HCT116 (cell line): ENCODE measurements at regions not wholly inside any gene's neighbourhood (a gene's known extent, or its start where the extent isn't known, plus 50 kb on each side); places are given as distances from the start of the nearest gene placed in this dataset.

ENCODE experiments used
- ATAC-seq: fragments of 200-7000 bp; cut with Tn5 transposase; 2 replicates; pipeline ENCODE4 v1.9.1; 2020; ENCODE audit warnings: mild to moderate bottlenecking, moderate library complexity
- BruUV-seq: library from RNA; stranded (reverse); fragments of 400-500 nt; replicated peaks from 2 replicates; lab custom pipeline; 2021; lab: Mats Ljungman, UMichigan
- CTCF ChIA-PET: fragments of 300-600 bp; sonication (Branson Sonifier 250); formaldehyde crosslinking; loops from one replicate; lab custom pipeline; 2021; ENCODE audit warnings: antibody characterized with exemption; lab: Charles Lee
- POLR2A ChIA-PET: fragments of 300-600, 350-600 bp; sonication (Branson Sonifier 250); formaldehyde crosslinking; loops from one replicate; lab custom pipeline; 2021; ENCODE audit warnings: antibody characterized with exemption; lab: Charles Lee
- RAD21 ChIA-PET, 2 experiments: fragments of 300-600 bp; sonication (Branson Sonifier 250); formaldehyde crosslinking; loops; one replicate each; lab custom pipeline; 2023; ENCODE audit warnings: low total read pairs in 2 of 2; ENCODE audit not compliant: uncharacterized antibody in 2 of 2, unreplicated experiment in 2 of 2, low non-redundant PET in 1 of 2; lab: Charles Lee
- DNase-seq: peaks from one replicate; pipeline ENCODE4 v3.0.0-alpha.2; 2010; ENCODE audit warnings: low read depth, low spot score
- H2AFZ ChIP-seq: fragments of 200-600 bp; shearing (Covaris generic), sonication (generic); 2 replicates; pipeline ENCODE4 v1.6.1; 2017; ENCODE audit warnings: low read depth, mixed run types, mixed read lengths, antibody characterized with exemption, low read length; ENCODE audit not compliant: poor library complexity, severe bottlenecking
- H3K27ac ChIP-seq: 2 replicates; pipeline ENCODE4 v1.5.1; 2012; ENCODE audit warnings: low read depth, low read length
- H3K27me3 ChIP-seq: fragments of 200-600 bp; sonication (generic); 2 replicates; pipeline ENCODE4 v1.6.1; 2016; ENCODE audit warnings: mixed run types, low read length, mixed read lengths; ENCODE audit not compliant: insufficient read depth
- H3K36me3 ChIP-seq, 2 experiments: fragments of 200-500 bp in 1 of 2; fragments of 200-600 bp in 1 of 2; sonication (Bioruptor generic) in 1 of 2; sonication (generic) in 1 of 2; 2 replicates each; pipeline versions ENCODE4 v1.5.1 to v1.6.1; 2014 to 2016; ENCODE audit warnings: low read length in 2 of 2, inconsistent platforms in 1 of 2, mixed read lengths in 1 of 2, mixed run types in 1 of 2; ENCODE audit not compliant: insufficient read depth in 2 of 2, control insufficient read depth in 1 of 2
- H3K4me1 ChIP-seq, 2 experiments: fragments of 200-600 bp in 1 of 2; sonication (generic) in 1 of 2; 2 replicates each; pipeline versions ENCODE4 v1.5.1 to v1.6.1; 2012 to 2017; ENCODE audit warnings: low read length in 2 of 2, inconsistent platforms in 1 of 2, mild to moderate bottlenecking in 1 of 2, mixed read lengths in 1 of 2, mixed run types in 1 of 2, moderate library complexity in 1 of 2; ENCODE audit not compliant: insufficient read depth in 2 of 2, control insufficient read depth in 1 of 2
- H3K4me2 ChIP-seq: fragments of 200-600 bp; sonication (generic); 2 replicates; pipeline ENCODE4 v1.6.1; 2017; ENCODE audit warnings: mixed run types, low read length, mixed read lengths
- H3K4me3 ChIP-seq, 2 experiments: fragments of 200-600 bp in 1 of 2; sonication (generic) in 1 of 2; replicated peaks in 1 of 2; 2 replicates each; pipeline ENCODE4 v1.5.1; 2011 to 2016; ENCODE audit warnings: low read length in 2 of 2, control low read depth in 1 of 2, low read depth in 1 of 2, mild to moderate bottlenecking in 1 of 2, mixed read lengths in 1 of 2, mixed run types in 1 of 2
- H3K79me2 ChIP-seq: fragments of 200-600 bp; sonication (generic); 2 replicates; pipeline ENCODE4 v1.6.1; 2017; ENCODE audit warnings: mild to moderate bottlenecking, mixed run types, low read length, moderate library complexity, mixed read lengths; ENCODE audit not compliant: insufficient read depth
- H3K9ac ChIP-seq: fragments of 200-600 bp; sonication (generic); 2 replicates; pipeline ENCODE4 v1.6.1; 2016; ENCODE audit warnings: low read length, mixed read lengths
- H3K9me2 ChIP-seq: fragments of 200-600 bp; sonication (generic), shearing (Covaris generic); 2 replicates; pipeline ENCODE4 v1.6.1; 2017; ENCODE audit warnings: mixed run types, mild to moderate bottlenecking, moderate library complexity; ENCODE audit not compliant: insufficient read depth
- H3K9me3 ChIP-seq, 2 experiments: fragments of 200-500 bp in 1 of 2; fragments of 200-600 bp in 1 of 2; sonication (Bioruptor generic) in 1 of 2; sonication (generic) in 1 of 2; 2 replicates each; pipeline ENCODE4 v1.6.1; 2014 to 2017; ENCODE audit warnings: low read length in 2 of 2, mixed read lengths in 2 of 2, inconsistent platforms in 1 of 2, low read depth in 1 of 2, mild to moderate bottlenecking in 1 of 2, mixed run types in 1 of 2, moderate library complexity in 1 of 2; ENCODE audit not compliant: control insufficient read depth in 1 of 2, insufficient read depth in 1 of 2
- H4K20me1 ChIP-seq: fragments of 200-600 bp; sonication (generic), shearing (Covaris generic); 2 replicates; pipeline ENCODE4 v1.6.1; 2017; ENCODE audit warnings: mixed run types, mild to moderate bottlenecking, moderate library complexity; ENCODE audit not compliant: insufficient read depth
- CBX3 ChIP-seq: IDR thresholded peaks from 2 replicates; pipeline ENCODE4 v1.6.1; 2012; ENCODE audit warnings: low read depth
- CEBPB ChIP-seq: IDR thresholded peaks from 2 replicates; pipeline ENCODE4 v1.6.1; 2012; ENCODE audit warnings: low read depth
- CTCF ChIP-seq, 3 experiments: fragments of 200-600 bp in 1 of 3; sonication (generic) in 1 of 3; IDR thresholded peaks in 2 of 3; conservative IDR thresholded peaks in 1 of 3; 2 replicates each; pipeline ENCODE4 v1.5.1; 2012 to 2017; ENCODE audit warnings: low read depth in 2 of 3, low read length in 2 of 3, antibody characterized with exemption in 1 of 3, borderline replicate concordance in 1 of 3, control low read depth in 1 of 3, mild to moderate bottlenecking in 1 of 3, mixed read lengths in 1 of 3, mixed run types in 1 of 3, moderate library complexity in 1 of 3; ENCODE audit not compliant: insufficient read depth in 1 of 3
- ELF1 ChIP-seq: IDR thresholded peaks from 2 replicates; pipeline ENCODE4 v1.6.1; 2012; ENCODE audit warnings: low read depth, borderline replicate concordance
- EZH2 ChIP-seq: fragments of 200-600 bp; sonication (generic); IDR thresholded peaks from 2 replicates; pipeline ENCODE4 v1.6.1; 2017; ENCODE audit warnings: antibody characterized with exemption, mixed run types
- EZH2phosphoT487 ChIP-seq: fragments of 200-600 bp; IDR thresholded peaks from 2 replicates; pipeline ENCODE4 v1.6.1; 2018; ENCODE audit warnings: antibody characterized with exemption, borderline replicate concordance
- FOSL1 ChIP-seq: IDR thresholded peaks from 2 replicates; pipeline ENCODE4 v1.6.1; 2012; ENCODE audit warnings: low read depth
- JUND ChIP-seq: IDR thresholded peaks from 2 replicates; pipeline ENCODE4 v1.6.1; 2012
- TCF7L2 ChIP-seq: IDR thresholded peaks from 2 replicates; pipeline ENCODE4 v1.7.0; 2011; ENCODE audit warnings: borderline replicate concordance, inconsistent platforms; ENCODE audit not compliant: insufficient read depth, insufficient read length; ENCODE audit errors: extremely low read depth
- intact Hi-C: fragments of 100-400 bp; cut with micrococcal nuclease; formaldehyde crosslinking; loops from 2 replicates; pipeline ENCODE4 v1.10.0; 2022
- TF ChIP-seq, protein P1 (sequence below): IDR thresholded peaks from 2 replicates; pipeline ENCODE4 v1.6.1; 2012

DNA sequence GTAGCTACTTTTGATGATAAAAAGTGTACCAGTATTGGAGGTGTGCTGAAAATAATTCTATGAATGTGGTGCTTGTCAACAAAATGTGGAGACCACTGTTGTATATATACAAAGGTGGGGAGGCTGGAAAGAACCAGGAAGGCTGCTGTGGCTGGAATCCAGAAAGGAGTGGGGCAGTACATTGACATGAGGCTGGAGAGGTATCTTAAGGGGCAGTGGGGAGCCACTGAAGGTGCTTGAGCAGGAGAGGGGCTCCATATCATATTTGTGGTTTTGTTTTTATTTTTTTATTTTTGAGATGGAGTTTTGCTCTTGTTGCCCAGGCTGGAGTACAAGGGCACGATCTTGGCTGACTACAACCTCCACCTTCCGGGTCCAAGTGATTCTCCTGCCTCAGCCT, 87.9 kb upstream of the NEURL1B start:
- DNase-seq = no peak

More for the DNA sequence above, 87.9 kb upstream of the NEURL1B start:
- TF ChIP-seq EZH2phosphoT487 = no peak
- no peak for TF ChIP-seq JUND
- no peak for TF ChIP-seq ELF1
- TF ChIP-seq CBX3 = no peak
- no peak for TF ChIP-seq CTCF (IDR thresholded peaks at IDR 0.05 in 2 of 3, conservative IDR thresholded peaks at IDR 0.05 in 1 of 3; ENCODE audit: borderline replicate concordance in 1 of 3, insufficient read depth in 1 of 3, low read depth in 2 of 3, low read length in 2 of 3)
- TF ChIP-seq EZH2 = no peak
- TF ChIP-seq, protein P1, sequence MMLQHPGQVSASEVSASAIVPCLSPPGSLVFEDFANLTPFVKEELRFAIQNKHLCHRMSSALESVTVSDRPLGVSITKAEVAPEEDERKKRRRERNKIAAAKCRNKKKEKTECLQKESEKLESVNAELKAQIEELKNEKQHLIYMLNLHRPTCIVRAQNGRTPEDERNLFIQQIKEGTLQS = no peak
- TF ChIP-seq TCF7L2 = no peak
- TF ChIP-seq FOSL1 = no peak
- no peak for TF ChIP-seq CEBPB
- Histone ChIP-seq H3K9ac (no peak overlapping the region), H3K27ac (no peak overlapping the region), H3K4me1 (no peaks in the 10 kb centered on the region), H3K9me3 (no peaks in the 10 kb centered on the region), H4K20me1 (no peaks in the 10 kb centered on the region), H3K9me2 (no peaks in the 10 kb centered on the region), H2AFZ (no peak overlapping the region), H3K79me2 (no peaks in the 10 kb centered on the region), H3K4me2 (no peak overlapping the region), H3K27me3 (no peaks in the 10 kb centered on the region; the same call in 1 of the 2 replicates), H3K4me3 (no peak overlapping the region), H3K36me3 (no peaks in the 10 kb centered on the region)
- ChIA-PET POLR2A (no interaction called here), CTCF (no interaction called here), RAD21 (no interaction called here)
- BruUV-seq = no TSS peak
- intact Hi-C loops = no loop called here
- ATAC-seq = no peak
